ENCODE measurements at regions not wholly inside any gene's neighbourhood (a gene's known extent, or its start where the extent isn't known, plus 50 kb on each side); places are given as distances from the start of the nearest gene placed in this dataset.
A peak's percentile ranks its signal among the peaks of the same experiment; 100 is the strongest.

DNA sequence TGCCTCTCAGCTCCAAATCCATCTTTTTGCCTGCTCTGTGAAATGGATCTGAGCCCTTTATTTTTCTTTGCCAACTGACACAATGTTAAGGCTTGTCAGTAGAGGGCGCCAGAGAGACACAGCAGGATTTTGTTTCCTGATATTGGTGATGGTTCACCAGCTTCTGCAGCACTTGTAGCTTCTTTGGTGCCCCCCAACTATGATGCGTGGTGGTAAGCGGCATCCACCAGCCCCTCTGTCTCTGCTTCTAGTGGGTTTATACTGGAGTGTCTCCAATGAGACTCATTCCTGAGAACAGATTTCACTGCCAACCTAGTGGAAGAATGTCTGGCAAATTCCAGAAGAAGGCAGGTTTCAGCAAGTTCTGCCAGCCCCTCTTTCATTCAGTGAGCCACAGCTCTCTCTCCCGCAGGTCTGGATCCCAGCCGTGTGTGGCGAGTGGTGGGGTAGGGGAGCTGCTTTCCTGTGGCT, 471.9 kb upstream of the FRG2C start:
- TF ChIP-seq POLR2AphosphoS5 (IDR thresholded peaks at IDR 0.05), result no peak
- TF ChIP-seq, protein P1, sequence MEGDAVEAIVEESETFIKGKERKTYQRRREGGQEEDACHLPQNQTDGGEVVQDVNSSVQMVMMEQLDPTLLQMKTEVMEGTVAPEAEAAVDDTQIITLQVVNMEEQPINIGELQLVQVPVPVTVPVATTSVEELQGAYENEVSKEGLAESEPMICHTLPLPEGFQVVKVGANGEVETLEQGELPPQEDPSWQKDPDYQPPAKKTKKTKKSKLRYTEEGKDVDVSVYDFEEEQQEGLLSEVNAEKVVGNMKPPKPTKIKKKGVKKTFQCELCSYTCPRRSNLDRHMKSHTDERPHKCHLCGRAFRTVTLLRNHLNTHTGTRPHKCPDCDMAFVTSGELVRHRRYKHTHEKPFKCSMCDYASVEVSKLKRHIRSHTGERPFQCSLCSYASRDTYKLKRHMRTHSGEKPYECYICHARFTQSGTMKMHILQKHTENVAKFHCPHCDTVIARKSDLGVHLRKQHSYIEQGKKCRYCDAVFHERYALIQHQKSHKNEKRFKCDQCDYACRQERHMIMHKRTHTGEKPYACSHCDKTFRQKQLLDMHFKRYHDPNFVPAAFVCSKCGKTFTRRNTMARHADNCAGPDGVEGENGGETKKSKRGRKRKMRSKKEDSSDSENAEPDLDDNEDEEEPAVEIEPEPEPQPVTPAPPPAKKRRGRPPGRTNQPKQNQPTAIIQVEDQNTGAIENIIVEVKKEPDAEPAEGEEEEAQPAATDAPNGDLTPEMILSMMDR (IDR thresholded peaks at IDR 0.05), result peak; percentile 18 to 69
- TF ChIP-seq EP300 (IDR thresholded peaks at IDR 0.05), result no peak
- TF ChIP-seq POLR2A (IDR thresholded peaks at IDR 0.05), result no peak

All from suprapubic skin (tissue), 4 donors.